IMR-90 (cell line): ENCODE measurements at regions not wholly inside any gene's neighbourhood (a gene's known extent, or its start where the extent isn't known, plus 50 kb on each side); places are given as distances from the start of the nearest gene placed in this dataset.

ENCODE experiments used
- ATAC-seq: fragments of 200-7000 bp; cut with Tn5 transposase; 2 replicates; pipeline ENCODE4 v1.9.1; 2020; ENCODE audit warnings: low read depth, mild to moderate bottlenecking, moderate library complexity
- BruUV-seq: library from RNA; stranded (reverse); fragments of 400-500 nt; replicated peaks from 2 replicates; lab custom pipeline; 2021; lab: Mats Ljungman, UMichigan
- CTCF ChIA-PET: fragments of 300-600 bp; formaldehyde crosslinking; extraction: SDS; loops from one replicate; lab custom pipeline; 2021; ENCODE audit warnings: antibody characterized with exemption; lab: Yijun Ruan, JAX
- POLR2A ChIA-PET: fragments of 300-600 bp; sonication (Branson Sonifier 250); formaldehyde crosslinking; loops from one replicate; lab custom pipeline; 2022; ENCODE audit warnings: antibody characterized with exemption; ENCODE audit not compliant: unreplicated experiment; lab: Charles Lee
- DNase-seq: peaks from one replicate; pipeline ENCODE4 v3.0.0; 2013
- H2AFZ ChIP-seq: replicated peaks from 2 replicates; pipeline ENCODE3; 2013; ENCODE audit warnings: low read length, mild to moderate bottlenecking; ENCODE audit not compliant: poor library complexity
- H2AK5ac ChIP-seq: 2 replicates; pipeline ENCODE4 v1.6.1; 2013; ENCODE audit warnings: low read depth, low read length, inconsistent platforms
- H2AK9ac ChIP-seq: replicated peaks from 2 replicates; pipeline ENCODE3; 2013; ENCODE audit warnings: mild to moderate bottlenecking, low read depth, low read length, moderate library complexity; ENCODE audit not compliant: poor library complexity
- H2BK120ac ChIP-seq: 2 replicates; pipeline ENCODE4 v1.6.1; 2013; ENCODE audit warnings: low read depth, low read length, inconsistent platforms
- H2BK15ac ChIP-seq: 3 replicates; pipeline ENCODE4 v1.6.1; 2013; ENCODE audit warnings: low read depth, low read length, inconsistent platforms
- H2BK20ac ChIP-seq: 2 replicates; pipeline ENCODE4 v1.6.1; 2013; ENCODE audit warnings: low read depth, mild to moderate bottlenecking, inconsistent platforms, low read length, moderate library complexity
- H2BK5ac ChIP-seq: 2 replicates; pipeline ENCODE4 v1.6.1; 2013; ENCODE audit warnings: mild to moderate bottlenecking, low read depth, low read length, inconsistent platforms; ENCODE audit not compliant: poor library complexity, severe bottlenecking
- H3K14ac ChIP-seq: replicated peaks from 2 replicates; pipeline ENCODE4 v1.6.1; 2013; ENCODE audit warnings: low read depth, low read length, inconsistent platforms
- H3K18ac ChIP-seq: 2 replicates; pipeline ENCODE4 v1.6.1; 2013; ENCODE audit warnings: low read depth, low read length, control low read depth
- H3K23ac ChIP-seq: 2 replicates; pipeline ENCODE4 v1.6.1; 2013; ENCODE audit warnings: low read depth, low read length, inconsistent platforms
- H3K27ac ChIP-seq: 2 replicates; pipeline ENCODE4 v1.5.1; 2013; ENCODE audit warnings: mild to moderate bottlenecking, control low read depth, low read length; ENCODE audit not compliant: insufficient read depth
- H3K27me3 ChIP-seq: 2 replicates; pipeline ENCODE4 v1.6.1; 2013; ENCODE audit warnings: low read length; ENCODE audit not compliant: control insufficient read depth, insufficient read depth
- H3K36me3 ChIP-seq: 2 replicates; pipeline ENCODE4 v1.6.1; 2013; ENCODE audit warnings: low read length, mixed read lengths; ENCODE audit not compliant: control insufficient read depth, insufficient read depth
- H3K4ac ChIP-seq: 2 replicates; pipeline ENCODE4 v1.6.1; 2013; ENCODE audit warnings: low read depth, low read length, inconsistent platforms
- H3K4me1 ChIP-seq: 2 replicates; pipeline ENCODE4 v1.6.1; 2013; ENCODE audit warnings: low read length, mixed read lengths; ENCODE audit not compliant: control insufficient read depth, insufficient read depth
- H3K4me2 ChIP-seq: 2 replicates; pipeline ENCODE4 v1.6.1; 2013; ENCODE audit warnings: low read depth, mild to moderate bottlenecking, control low read depth, low read length, moderate library complexity
- H3K4me3 ChIP-seq: 2 replicates; pipeline ENCODE4 v1.5.1; 2013; ENCODE audit warnings: low read depth, mild to moderate bottlenecking, control low read depth, low read length, moderate library complexity; ENCODE audit not compliant: insufficient read depth
- H3K56ac ChIP-seq: 2 replicates; pipeline ENCODE4 v1.6.1; 2013; ENCODE audit warnings: low read length, inconsistent platforms; ENCODE audit not compliant: insufficient read depth; ENCODE audit errors: extremely low read depth
- H3K79me1 ChIP-seq, 2 experiments: 2 replicates each; pipeline ENCODE4 v1.6.1; 2013; ENCODE audit warnings: low read length in 2 of 2, inconsistent platforms in 1 of 2, low read depth in 1 of 2
- H3K9ac ChIP-seq: 2 replicates; pipeline ENCODE4 v1.6.1; 2013; ENCODE audit warnings: low read depth, low read length, control low read depth
- H3K9me1 ChIP-seq: 2 replicates; pipeline ENCODE4 v1.6.1; 2013; ENCODE audit warnings: low read length, inconsistent platforms; ENCODE audit not compliant: insufficient read depth
- H3K9me3 ChIP-seq: 2 replicates; pipeline ENCODE4 v1.6.1; 2013; ENCODE audit warnings: low read length; ENCODE audit not compliant: control insufficient read depth, insufficient read depth
- H4K20me1 ChIP-seq: 2 replicates; pipeline ENCODE4 v1.6.1; 2013; ENCODE audit warnings: low read length, inconsistent platforms; ENCODE audit not compliant: insufficient read depth
- H4K5ac ChIP-seq: 2 replicates; pipeline ENCODE4 v1.6.1; 2013; ENCODE audit warnings: mild to moderate bottlenecking, low read depth, low read length, control low read depth
- H4K8ac ChIP-seq, 2 experiments: 2 replicates each; pipeline ENCODE4 v1.6.1; 2013; ENCODE audit warnings: low read depth in 2 of 2, low read length in 2 of 2, control low read depth in 1 of 2, inconsistent platforms in 1 of 2
- H4K91ac ChIP-seq: 2 replicates; pipeline ENCODE4 v1.6.1; 2013; ENCODE audit warnings: low read depth, low read length, inconsistent platforms; ENCODE audit not compliant: insufficient read depth
- BHLHE40 ChIP-seq: fragments of 150-350 bp; IDR thresholded peaks from 2 replicates; pipeline ENCODE4 v1.6.1; 2016; ENCODE audit warnings: mild to moderate bottlenecking, low read depth, low read length
- MAZ ChIP-seq: IDR thresholded peaks from 2 replicates; pipeline ENCODE4 v1.6.1; 2012; ENCODE audit warnings: low read depth, mild to moderate bottlenecking, low read length, improper control_type of control experiment, moderate library complexity, borderline replicate concordance
- POLR2A ChIP-seq: IDR thresholded peaks from 2 replicates; pipeline ENCODE4 v1.6.1; 2012; ENCODE audit warnings: mild to moderate bottlenecking, low read depth, low read length
- RAD21 ChIP-seq: IDR thresholded peaks from 2 replicates; pipeline ENCODE4 v1.6.1; 2012; ENCODE audit warnings: low read length, improper control_type of control experiment
- RCOR1 ChIP-seq: IDR thresholded peaks from 2 replicates; pipeline ENCODE4 v1.6.1; 2012; ENCODE audit warnings: mild to moderate bottlenecking, low read length, improper control_type of control experiment; ENCODE audit not compliant: insufficient replicate concordance
- WGBS, 2 experiments: methylation state at CpG; one replicate each; pipeline versions ENCODE4 v1.1.5 to v1.1.7; 2013; ENCODE audit warnings: missing lambda C conversion rate in 2 of 2; ENCODE audit not compliant: insufficient read length in 1 of 2; ENCODE audit errors: extremely low coverage in 2 of 2; 5-methylcytosine and 5-hydroxymethylcytosine counted together
- dilution Hi-C: fragments of 300-500 bp; cut with HindIII; formaldehyde crosslinking; loops from one replicate; pipeline ENCODE4 v1.14.3; 2018; ENCODE audit warnings: low sequenced_read_pairs; ENCODE audit not compliant: unreplicated experiment
- in situ Hi-C: fragments of 300-500 bp; cut with MboI; formaldehyde crosslinking; loops from 3 replicates; pipeline ENCODE4 v1.14.3; 2019; ENCODE audit warnings: low sequenced_read_pairs, inconsistent platforms, mixed read lengths
- intact Hi-C: fragments of 100-400 bp; cut with micrococcal nuclease; formaldehyde crosslinking; loops from 2 replicates; pipeline ENCODE4 v1.10.0; 2022

DNA sequence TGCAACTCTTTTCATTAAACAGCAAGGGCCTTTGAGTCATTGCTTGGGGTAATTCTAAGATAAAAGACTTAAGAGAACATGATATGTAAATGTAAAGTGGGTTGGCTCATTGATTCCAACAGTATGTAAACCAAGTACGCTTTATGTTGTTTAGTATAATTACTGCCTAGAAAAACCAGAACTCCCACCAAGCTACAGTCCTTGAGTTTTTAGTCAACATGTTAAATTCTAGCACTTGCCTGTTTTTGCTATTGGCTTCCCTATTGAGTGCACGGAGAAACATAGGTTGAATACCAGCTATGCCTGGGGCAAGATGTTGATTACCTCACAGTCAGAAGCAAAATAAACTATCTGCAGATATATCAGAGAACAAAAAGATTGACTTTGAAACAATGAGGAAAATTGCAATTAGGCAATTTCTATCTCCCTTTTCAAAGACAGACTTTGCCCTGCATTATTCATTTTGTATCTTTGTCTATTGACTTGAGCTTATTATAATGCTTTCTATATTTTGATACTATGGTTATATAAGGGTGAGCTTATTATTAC, 179.3 kb downstream of the ZPLD1 start:
- no peaks in the 10 kb centered on the region for H3K9me1 ChIP-seq
- intact Hi-C loops, result no loop called here
- DNase-seq, result no peak
- H4K91ac ChIP-seq, result no peak overlapping the region
- dilution Hi-C loops, result no loop called here
- H3K27ac ChIP-seq, result no peak overlapping the region
- no peak overlapping the region for H2BK20ac ChIP-seq
- H3K9ac ChIP-seq, result no peak overlapping the region
- H2AK9ac ChIP-seq, result no peak overlapping the region
- no peak overlapping the region for H2AFZ ChIP-seq
- CTCF ChIA-PET, result interaction anchor here (0.6 kb wide), 1 partner anchor 85 kb away, joined by 4 read pairs; no protein-coding TSS in a partner anchor
- no peaks in the 10 kb centered on the region for H3K36me3 ChIP-seq
- no peak overlapping the region for H3K56ac ChIP-seq
- no peak overlapping the region for H3K18ac ChIP-seq
- POLR2A ChIA-PET, result no interaction called here
- H2BK5ac ChIP-seq, result no peak overlapping the region
- no peak overlapping the region for H3K4me2 ChIP-seq
- H2BK15ac ChIP-seq, result no peak overlapping the region
- no peak overlapping the region for H2AK5ac ChIP-seq
- H2BK120ac ChIP-seq, result no peak overlapping the region
- TF ChIP-seq RAD21 (no peak), POLR2A (no peak), MAZ (no peak), RCOR1 (no peak), BHLHE40 (no peak)
- H3K9me3 ChIP-seq, result no peaks in the 10 kb centered on the region
- no peaks in the 10 kb centered on the region for H3K79me1 ChIP-seq
- ATAC-seq, result no peak
- H3K4me1 ChIP-seq, result no peaks in the 10 kb centered on the region
- H3K27me3 ChIP-seq, result no peaks in the 10 kb centered on the region
- H4K5ac ChIP-seq, result no peak overlapping the region
- H3K4ac ChIP-seq, result no peak overlapping the region
- no peak overlapping the region for H3K14ac ChIP-seq
- no peak overlapping the region for H3K4me3 ChIP-seq
- BruUV-seq, result no TSS peak
- no peak overlapping the region for H3K23ac ChIP-seq
- no peaks in the 10 kb centered on the region for H4K20me1 ChIP-seq
- H4K8ac ChIP-seq, result no peak overlapping the region
- in situ Hi-C loops, result no loop called here
- WGBS, 2 experiments, result no CpG with 5 or more reads among the region's 2 CpGs
